GM21528 (cell line): ENCODE measurements at regions not wholly inside any gene's neighbourhood (a gene's known extent, or its start where the extent isn't known, plus 50 kb on each side); places are given as distances from the start of the nearest gene placed in this dataset.

Source experiments
- ATAC-seq: cut with Tn5 transposase; IDR thresholded peaks from one replicate; pipeline ENCODE4 v1.9.1; 2021; ENCODE audit warnings: mild to moderate bottlenecking, moderate library complexity; ENCODE audit not compliant: unreplicated experiment, low FRiP score

- no peak for ATAC-seq
These were observed 200.9 kb downstream of the LTN1 start for GRCh38 chr21:28791595-28792282.

- ATAC-seq, result no peak
These were observed 202.3 kb downstream of the LTN1 start for GRCh38 chr21:28790335-28790734.

GRCh38 chr21:28789523-28789922, 203.2 kb downstream of the LTN1 start:
- ATAC-seq, result no peak

GRCh38 chr21:28788030-28788429, 204.6 kb downstream of the LTN1 start:
- no peak for ATAC-seq

GRCh38 chr21:28783641-28784185, 209.0 kb downstream of the LTN1 start:
- ATAC-seq, result no peak

- ATAC-seq, result no peak
These were observed 210.9 kb downstream of the LTN1 start for GRCh38 chr21:28781602-28782276.

- no peak for ATAC-seq
These were observed 212.8 kb downstream of the LTN1 start for GRCh38 chr21:28779914-28780313.

GRCh38 chr21:28776251-28776650, 216.4 kb downstream of the LTN1 start:
- no peak for ATAC-seq

- no peak for ATAC-seq
These were observed 217.6 kb downstream of the LTN1 start for GRCh38 chr21:28775071-28775470.

- ATAC-seq, result no peak
These were observed 219.6 kb downstream of the LTN1 start for GRCh38 chr21:28773036-28773435.

- ATAC-seq, result no peak
These were observed 220.7 kb downstream of the LTN1 start for GRCh38 chr21:28771790-28772501.

- ATAC-seq, result no peak
These were observed 221.6 kb downstream of the LTN1 start for GRCh38 chr21:28770867-28771661.

- ATAC-seq, result no peak
These were observed 223.0 kb downstream of the LTN1 start for GRCh38 chr21:28769683-28770082.

- ATAC-seq, result no peak
These were observed 223.9 kb downstream of the LTN1 start for GRCh38 chr21:28768753-28769152.

GRCh38 chr21:28767523-28767922, 225.2 kb downstream of the LTN1 start:
- no peak for ATAC-seq

GRCh38 chr21:28763809-28764418, 228.8 kb downstream of the LTN1 start:
- no peak for ATAC-seq

GRCh38 chr21:28762357-28762735, 230.3 kb downstream of the LTN1 start:
- no peak for ATAC-seq

- ATAC-seq, result no peak
These were observed 230.9 kb downstream of the LTN1 start for GRCh38 chr21:28761674-28762356.

GRCh38 chr21:28758883-28759242, 233.8 kb downstream of the LTN1 start:
- no peak for ATAC-seq
